IPS-NIHi11 (cell line): ENCODE measurements at regions not wholly inside any gene's neighbourhood (a gene's known extent, or its start where the extent isn't known, plus 50 kb on each side); places are given as distances from the start of the nearest gene placed in this dataset.
A peak's percentile ranks its signal among the peaks of the same experiment; 100 is the strongest.

Experiments
- DNase-seq: peaks from one replicate; pipeline ENCODE4 v3.0.0; 2012; ENCODE audit warnings: mixed read lengths, low spot score

DNA sequence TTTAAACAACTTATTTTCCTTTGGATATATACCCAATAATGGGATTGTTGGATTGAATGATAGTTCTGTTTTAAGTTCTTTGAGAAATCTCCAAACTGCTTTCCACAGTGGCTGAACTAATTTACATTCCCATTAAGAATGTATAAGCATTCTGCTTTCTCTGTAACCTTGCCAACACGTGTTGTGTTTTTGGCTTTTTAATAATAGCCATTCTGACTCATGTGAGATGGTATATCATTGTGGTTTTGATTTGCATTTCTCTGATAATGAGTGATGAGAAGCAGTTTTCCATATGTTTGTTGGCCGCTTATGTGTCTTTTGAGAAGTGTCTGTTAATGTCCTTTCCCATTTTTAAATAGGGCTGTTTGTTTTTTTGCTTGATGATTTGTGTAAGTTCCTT is 155.6 kb upstream of the PITX2 start:
- DNase-seq: no peak

DNA sequence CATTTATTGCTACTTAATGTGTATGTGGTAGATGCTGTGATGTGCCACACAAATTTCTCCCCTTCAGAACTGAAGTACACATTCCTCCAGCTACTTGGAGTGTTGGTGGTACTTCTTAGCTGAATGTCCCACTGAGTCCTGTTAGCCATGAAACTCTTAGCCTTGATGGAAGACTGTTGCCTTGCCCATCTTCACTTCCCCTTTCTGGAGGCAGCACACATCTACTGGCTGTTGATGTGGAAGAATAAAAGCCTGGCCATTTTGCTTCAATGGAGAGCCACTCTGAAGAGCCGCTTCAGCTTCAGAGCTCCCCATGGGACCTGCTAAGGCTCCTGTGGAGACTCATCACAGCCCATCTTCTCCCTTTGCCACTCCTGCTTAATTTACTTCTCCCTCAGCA is 157.7 kb upstream of the PITX2 start:
- DNase-seq: no peak

DNA sequence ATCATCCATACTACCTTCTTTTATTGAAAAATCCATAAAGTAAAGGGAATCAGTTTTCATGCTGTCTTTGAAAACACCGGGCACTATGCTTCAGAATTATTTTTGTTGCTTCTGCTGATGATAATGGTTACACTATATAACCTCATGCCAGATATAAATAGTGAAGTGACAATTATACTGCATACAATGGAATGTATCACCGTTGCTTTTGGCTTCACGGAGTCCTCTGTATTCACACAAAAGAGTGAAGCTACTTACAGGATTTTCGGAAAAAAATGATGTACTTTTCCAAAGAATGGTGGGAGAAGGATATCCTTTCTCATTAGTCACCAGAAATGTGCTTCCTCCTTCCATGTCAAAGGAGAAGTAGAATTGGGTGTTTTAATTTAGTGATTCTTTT is 159.1 kb upstream of the PITX2 start:
- no peak for DNase-seq

DNA sequence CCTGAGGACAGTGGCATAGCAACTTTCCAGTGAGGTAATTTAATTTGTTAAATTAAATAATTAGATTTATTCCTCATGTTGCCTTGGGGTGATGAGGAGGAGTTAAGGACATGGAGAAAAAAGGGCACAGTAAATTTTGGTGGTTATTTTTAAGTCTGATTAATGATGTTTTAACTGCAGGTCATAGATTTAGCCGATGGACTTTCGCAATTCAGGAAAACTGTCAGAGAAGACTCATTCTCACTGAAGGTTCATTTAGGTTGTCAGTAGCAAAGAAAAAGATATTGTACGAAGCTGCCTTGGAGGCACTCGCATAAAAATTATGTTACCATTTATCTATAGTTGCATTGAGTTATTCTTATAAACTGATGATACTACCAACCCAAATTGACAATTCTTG is 164.2 kb upstream of the PITX2 start:
- no peak for DNase-seq

GRCh38 chr4:110787707-110788106 is 164.8 kb upstream of the PITX2 start:
- DNase-seq: no peak

DNA sequence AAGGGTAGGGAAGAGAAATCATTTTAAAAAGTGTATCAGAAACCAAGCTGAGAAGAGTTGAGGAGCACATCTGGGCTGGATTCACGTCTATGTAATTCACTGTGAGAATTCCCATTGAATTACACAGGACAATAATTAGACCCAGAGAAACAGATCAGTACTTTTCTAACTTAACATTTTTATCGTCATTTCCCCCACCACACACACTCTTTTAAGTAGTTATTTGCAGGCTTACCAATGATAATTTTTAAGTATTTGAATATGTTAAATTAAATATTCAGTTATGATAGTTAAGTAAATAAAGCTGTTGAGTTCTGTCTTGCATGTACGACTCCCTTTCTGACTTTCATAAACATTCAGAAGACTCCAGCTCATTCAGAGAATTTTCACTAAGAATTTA is 165.4 kb upstream of the PITX2 start:
- no peak for DNase-seq

GRCh38 chr4:110792036-110792435 is 169.2 kb upstream of the PITX2 start:
- no peak for DNase-seq

DNA sequence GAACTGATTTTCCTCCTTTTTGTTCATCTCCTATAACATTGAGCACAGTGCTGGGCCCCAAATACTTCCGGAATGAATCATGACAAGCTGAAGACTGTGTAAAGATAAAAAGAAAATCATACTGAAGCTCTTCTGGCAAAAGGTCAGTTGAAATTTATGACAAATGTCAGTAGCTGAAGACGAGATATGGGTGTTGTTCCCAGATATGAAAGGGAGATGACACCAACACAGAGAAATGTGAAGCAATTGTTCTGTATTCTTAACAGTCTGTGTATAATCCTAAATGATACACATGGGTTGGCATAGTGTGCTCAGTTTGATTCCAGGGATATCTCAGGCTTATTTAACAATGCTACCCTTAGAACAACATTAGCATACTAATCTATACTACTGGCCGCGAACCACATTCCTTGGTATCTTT is 170.5 kb upstream of the PITX2 start:
- DNase-seq: no peak

DNA sequence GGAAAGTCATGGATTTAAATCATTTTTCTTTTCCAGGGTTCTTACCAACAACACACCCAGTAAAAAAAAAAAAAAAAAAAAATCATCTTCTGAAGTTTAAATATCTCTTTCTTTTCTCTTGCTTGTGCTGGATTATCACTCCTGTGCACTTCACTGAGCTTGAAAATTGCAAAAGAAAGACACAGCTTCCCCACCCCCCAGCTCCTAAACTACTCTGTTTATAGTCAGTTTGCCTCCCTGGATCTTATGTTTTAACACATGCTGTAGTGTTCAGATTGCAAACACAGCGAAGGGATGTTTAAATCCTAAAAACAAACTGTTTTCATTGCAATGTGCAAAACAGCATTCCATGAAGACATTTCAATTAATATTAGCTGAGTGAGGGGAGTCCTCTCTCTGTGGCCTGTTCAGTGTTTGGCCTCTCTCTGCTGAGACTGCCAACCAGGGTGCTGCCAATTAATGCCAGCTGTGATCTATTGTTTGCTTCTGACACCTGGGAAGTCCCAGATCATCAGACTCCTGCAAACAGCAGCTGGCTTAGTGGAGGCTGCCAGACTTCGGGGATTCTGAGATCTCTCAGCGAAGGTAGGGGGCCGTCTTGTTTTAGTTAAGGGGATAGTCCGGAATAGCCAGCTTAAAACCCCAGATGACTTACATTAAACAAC is 171.1 kb upstream of the PITX2 start:
- peak; percentile 28 for DNase-seq

DNA sequence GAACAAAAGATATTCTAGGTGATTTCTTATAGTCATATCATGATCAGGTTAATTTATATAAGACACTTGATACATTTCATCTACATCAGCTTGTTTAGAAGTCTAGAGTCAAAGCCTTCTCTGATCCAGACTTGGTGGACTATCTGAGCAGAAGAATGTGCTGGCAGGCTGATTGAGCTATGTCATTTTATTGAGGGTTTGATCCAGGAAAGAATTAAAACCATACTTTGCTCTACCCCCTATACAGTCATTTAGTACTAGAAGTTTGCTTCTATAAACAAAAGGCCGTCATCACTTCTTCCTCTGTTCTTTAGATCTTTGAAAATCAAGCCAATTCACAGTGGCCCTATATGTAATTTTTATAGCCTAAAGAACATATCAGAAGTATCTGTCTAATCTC is 173.1 kb upstream of the PITX2 start:
- no peak for DNase-seq

GRCh38 chr4:110797486-110797885 is 174.6 kb upstream of the PITX2 start:
- DNase-seq: no peak

DNA sequence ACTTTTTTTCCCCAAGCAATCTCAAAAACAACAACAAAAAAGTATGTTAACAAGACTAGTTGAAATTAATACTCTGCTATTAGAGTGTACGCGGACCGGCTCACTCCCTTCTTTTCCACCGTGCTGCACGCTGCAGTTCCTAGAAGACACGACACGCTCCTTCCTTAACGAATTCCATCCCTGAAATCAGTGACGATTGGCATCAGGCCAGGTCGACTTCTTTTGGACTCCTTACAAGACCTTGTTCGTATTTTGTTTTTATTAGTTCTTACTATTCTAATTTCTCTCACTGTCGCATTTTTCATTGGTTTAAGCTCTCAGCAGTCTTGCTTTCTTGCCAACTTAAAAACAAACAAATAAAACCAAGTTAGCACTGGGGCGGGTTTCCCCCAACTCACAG is 175.8 kb upstream of the PITX2 start:
- no peak for DNase-seq

- no peak for DNase-seq
These were observed 176.3 kb upstream of the PITX2 start for GRCh38 chr4:110799211-110799610.

DNA sequence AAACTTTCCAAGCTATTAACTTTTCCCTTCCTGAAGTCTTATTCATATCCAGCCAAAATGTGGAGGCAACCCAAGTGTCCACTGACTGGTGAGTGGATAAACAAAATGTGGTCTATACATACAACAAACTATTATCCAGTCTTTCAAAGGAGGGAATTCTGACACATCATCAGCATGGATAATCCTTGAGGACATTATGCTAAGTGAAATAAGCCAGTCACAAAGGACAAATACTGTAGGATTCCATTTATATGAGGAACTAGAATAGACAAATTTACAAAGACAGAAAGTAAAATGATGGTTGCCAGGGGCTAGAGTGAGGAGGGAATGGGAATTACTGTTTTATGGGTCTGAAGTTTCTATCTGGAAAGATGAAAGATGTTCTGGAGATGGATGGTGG is 178.7 kb upstream of the PITX2 start:
- no peak for DNase-seq

- DNase-seq: no peak
These were observed 185.5 kb upstream of the PITX2 start for GRCh38 chr4:110808351-110808878.

DNA sequence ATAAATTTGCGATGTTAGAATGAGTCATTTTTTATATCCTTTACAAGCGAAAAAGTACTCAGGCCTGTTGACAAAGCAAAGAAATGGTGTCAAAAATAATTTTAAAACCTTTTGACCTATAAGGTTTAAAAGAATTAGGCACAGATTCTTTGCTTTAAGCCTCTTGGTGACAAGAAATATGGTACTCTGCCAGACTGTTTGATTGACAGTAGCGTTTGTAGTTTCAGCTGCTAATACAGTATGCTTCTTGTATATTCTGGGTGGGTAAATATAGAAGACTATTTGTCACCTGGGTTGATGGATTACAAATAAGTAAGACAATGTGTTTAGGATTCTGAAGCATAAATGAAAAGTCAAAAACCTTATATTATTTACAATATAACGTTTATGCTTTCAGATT is 193.1 kb upstream of the PITX2 start:
- DNase-seq: no peak

DNA sequence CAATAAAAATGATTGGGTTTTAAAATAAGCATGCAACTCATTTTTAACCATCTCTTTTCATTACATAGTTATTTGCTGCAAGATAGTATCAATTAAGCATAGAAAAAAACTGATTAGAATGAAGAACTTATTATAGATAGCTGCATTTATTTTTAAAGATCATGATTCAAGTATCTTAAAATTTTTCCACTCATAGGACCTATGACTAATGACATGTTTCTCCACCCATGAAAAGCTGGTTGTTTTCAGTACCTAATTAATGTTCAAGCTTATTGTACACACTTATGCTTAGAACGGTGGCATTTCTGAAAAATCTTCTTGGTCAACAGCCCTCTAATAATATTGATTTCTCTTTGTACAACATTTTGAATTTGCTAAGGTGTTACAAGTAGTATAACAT is 193.5 kb upstream of the PITX2 start:
- no peak for DNase-seq

DNA sequence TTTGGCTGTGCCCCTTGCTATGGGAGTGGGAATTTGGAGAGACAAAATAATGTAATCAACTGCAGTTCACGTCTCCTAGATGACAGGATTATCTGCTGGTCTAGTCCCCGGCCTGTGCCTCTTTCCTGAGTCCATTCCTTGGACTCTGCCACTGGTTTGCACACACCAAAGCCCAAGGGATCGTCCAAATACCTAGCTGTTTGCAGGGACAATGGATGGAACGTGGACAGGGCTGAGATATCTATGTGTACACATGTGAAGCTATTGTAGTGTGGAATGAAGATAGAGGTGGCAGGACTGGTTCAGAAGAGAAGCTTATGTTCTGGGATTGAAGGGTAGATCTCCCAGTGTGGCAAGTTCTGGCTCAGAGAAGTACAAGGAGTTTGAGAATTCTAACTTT is 198.3 kb upstream of the PITX2 start:
- no peak for DNase-seq

DNA sequence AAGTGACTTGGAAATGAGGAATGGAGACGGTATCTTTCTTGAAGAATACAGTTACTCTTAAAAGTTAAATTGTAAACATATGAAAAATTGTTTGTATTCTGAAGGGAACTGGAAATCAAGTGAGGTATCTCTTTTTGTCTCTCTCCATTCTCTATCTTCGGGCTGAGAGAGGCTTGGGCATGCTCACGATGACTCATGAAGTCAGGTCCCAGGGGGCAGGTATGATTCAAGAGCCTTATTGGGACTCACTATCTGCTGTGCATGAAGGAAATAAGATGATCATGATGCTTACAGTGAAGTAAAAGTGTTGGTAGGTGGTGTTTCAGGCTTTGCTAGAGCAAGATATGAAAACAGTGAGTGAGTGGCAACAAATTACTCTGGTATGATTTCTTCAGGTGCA is 200.4 kb upstream of the PITX2 start:
- no peak for DNase-seq

DNA sequence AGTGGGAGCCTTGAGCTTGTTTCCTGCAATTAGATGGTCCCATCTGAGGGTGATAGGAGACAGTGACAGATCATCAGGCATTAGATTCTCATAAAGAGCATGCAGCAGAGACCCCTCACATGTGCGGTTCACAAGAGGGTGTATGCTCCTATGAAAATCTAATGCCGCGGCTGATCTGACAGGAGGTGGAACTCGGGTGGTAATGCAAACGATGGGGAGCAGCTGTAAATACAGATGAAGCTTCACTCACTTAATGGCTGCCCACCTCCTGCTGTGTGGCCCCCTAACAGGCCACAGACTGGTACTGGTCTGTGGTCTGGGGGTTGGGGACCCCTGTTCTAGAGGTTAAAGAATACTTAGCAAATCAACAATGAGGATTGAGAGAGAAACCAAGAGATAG is 201.5 kb upstream of the PITX2 start:
- DNase-seq: no peak

DNA sequence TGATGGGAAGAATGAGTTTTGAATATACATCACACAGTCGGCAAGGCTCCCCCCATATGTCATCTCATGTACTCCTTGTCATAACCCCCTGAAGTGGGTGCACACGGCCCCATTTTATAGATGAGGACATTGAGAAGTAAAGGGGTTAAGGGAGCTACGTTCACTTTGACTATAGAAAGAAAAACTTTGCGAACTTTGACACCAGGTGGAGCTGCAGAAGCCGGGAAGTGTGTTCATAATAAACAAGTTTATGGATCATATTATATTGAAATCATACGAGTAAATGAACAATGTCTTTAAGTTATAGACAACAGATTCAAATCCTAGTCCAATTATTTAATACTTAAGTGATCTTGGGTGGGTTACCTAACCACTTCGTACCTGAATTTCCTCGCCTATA is 203.8 kb upstream of the PITX2 start:
- no peak for DNase-seq

- no peak for DNase-seq
These were observed 207.6 kb upstream of the PITX2 start for GRCh38 chr4:110830461-110830860.

DNA sequence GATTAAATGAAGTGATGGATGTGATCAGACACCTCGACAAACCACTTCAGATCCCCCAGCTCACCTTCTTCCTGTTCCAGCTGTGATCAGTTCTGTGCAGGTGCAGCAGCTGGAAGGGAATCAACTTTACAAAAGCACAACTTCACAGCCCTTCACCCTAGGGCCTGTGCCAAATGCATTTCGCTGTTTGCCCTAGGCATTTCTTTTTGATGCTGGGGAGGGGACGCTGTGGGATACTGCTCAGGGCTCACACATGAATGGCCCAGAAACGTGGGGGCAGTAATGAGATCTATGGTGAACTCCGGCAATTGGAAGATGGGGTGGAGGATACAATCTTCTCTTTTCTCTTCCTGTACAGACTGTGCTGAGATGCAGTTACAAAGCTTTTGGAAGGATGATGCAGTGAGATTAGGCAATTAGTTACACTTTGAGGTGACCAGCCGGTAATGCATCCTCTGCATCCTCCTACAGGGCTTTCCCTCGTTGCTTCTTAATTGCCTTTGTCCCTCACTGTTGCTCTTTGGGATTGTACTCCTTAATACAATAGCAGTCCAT is 215.1 kb upstream of the PITX2 start:
- no peak for DNase-seq

DNA sequence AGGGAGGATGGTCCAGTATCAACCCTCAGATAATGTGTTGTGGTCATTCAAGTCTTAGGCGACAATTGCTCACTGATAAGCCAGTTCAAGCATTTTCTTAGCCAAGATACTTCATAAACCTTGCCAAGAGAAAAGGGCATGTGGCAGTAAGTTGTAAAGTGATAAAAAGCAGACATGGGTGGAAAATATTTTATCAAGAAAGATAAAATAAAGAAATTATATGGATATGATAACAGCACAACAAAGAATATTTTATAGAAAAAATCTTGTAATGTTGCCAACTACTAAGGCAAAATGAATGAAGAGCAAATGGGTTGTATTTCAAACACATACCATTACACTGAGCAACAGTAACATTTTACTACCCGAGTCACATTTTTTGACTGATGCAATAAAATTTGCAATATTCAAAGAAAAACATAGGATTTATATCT is 217.4 kb upstream of the PITX2 start:
- DNase-seq: no peak
